ENCODE measurements at regions not wholly inside any gene's neighbourhood (a gene's known extent, or its start where the extent isn't known, plus 50 kb on each side); places are given as distances from the start of the nearest gene placed in this dataset.

DNA sequence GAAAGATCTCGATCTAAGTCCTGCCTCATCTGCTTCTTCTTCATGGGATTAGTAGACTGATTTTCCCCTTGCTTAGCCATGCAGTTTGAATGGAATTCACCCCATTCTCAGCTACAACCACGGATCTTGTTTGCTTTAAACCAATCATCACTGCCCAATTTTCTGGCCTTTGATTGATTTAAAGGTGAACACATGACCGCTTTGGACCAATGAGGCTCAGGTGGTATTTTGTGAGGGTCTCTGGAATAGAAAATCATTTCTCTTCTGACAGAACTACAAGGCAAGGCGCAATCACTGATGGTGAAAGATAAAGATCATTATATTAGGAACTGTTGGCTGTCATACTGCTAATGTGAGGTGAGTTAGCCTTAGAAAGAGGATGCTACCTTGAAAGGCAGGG is 213.0 kb upstream of the PLEKHG7 start:
- DNase-seq: no peak

DNA sequence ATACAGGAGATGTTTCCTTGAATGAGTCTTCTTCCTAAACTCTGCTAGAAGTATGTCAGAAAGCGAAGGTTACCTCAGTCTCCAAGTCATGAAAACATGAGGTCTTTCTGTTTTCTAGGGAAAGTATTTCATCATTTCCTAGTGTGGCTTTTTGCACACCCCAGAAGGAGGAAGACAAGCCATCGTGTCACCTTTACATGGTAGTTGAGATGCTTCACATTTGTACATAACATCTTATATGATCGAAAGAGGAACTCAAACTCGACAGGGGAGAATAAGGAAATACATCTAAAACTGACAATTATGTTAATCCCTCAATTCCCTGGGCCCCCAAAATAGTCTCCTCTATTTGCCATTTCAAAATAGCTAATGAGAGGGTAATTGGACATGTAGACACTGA is 214.1 kb upstream of the PLEKHG7 start:
- no peak for DNase-seq

DNA sequence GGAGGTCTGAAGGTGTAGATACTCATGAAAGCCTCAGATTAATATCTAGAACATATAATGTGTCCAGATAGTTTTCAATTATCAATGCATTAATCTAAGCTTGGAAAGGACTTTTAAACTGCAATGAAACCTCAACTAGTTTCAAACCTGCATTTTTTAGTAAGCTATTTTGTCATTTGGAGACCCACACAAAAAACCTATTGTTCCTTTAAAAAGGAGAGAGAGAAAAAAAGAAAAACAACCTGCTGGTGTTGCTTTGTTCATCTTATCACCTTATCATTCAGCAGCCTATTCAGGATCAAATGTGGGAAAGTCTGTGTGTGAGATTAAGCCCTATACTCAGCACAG is 215.7 kb upstream of the PLEKHG7 start:
- DNase-seq: no peak

DNA sequence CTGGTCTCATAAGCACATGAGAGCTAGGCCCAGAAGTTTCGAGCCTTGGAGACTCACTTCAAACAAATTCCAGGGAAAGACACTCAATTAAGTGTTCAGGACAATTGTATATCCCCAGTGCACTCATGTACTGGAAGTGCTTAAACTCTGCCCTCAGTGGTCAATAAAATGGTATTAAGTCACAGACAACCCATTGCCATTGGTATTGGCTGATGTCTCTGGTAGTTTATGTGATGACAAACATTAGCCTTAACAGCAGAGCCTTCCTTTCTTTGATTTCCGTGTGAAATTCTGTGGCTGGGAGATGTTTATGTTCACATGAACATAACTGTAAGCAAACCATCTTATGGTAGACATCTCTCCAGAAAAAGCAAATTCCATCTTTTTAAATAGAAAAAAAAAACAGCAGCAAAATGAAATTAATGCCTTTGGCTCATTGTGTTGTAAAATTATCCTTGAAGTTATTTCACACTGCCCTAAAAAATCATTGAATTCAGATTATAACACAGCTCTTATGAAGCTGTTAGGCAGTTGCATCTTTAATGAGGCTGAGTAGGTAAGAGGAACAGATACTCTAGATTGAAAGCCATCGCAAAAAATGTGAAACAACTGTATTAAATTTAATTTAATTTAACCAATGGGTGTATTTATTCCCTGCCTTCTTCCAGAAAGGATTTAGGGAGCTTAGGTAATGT is 216.2 kb upstream of the PLEKHG7 start:
- DNase-seq: no peak

DNA sequence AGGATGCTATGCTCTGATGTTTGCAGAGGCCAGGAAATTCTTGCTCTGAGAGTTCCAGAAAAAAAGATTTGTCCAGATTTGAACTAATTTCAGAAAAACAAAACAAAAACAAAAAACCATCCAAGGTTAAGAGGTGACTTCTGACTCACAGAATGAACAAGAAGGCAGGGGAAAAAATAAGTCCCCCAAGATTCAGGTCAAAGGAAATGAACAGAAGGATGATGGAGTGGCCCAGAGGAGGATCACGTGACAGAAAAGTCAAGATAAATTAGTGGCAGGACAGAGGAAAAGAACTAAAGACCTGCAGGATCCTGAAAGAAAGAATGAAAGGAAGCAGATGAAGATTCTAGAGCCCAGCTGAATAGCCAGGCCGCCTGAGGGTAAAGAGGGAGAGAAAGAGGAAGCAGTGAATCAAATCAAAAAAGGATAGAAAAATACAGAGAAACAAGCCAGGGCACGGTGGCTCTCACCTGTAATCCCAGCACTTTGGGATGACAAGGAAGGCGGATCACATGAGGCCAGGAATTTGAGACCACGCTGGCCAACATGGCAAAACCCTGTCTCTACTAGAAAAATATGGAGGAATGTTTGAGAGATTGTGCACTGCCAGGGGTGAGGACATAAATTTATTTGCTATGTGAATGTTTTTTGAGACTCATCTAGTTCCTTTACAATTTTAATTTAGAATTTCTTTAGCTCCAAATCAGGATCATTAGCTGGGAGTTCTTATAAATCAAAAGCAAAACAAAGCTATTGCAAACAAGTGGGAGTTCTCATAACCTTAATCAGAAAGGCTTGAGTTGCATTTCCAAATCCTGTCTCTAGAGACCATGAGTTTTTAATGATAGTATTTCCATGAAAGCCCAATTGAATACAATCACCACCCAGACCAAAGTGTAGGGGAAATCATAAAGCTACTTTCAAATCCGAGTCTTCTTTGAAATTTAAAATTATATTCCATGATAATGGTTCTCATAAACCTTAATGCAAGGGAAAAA is 217.1 kb upstream of the PLEKHG7 start:
- no peak for DNase-seq

DNA sequence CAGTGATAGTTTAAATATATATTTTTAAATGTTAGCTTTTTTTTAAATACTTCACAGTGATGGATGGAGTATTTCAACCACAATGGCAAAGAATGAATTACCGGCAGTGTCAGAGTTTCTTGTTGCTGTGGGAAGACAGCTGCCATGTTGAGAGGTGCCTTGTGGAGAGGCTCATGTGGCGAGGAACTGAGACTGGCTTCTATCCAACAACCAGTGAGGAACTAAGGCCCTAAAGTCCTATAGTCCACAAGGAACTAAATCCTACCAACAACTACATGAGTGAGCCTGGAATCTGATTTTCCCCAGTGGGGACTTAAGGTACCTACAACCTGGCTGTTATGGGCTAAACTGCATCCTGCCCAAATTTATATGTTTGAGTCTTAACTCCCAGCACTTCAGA is 220.2 kb upstream of the PLEKHG7 start:
- DNase-seq: no peak

DNA sequence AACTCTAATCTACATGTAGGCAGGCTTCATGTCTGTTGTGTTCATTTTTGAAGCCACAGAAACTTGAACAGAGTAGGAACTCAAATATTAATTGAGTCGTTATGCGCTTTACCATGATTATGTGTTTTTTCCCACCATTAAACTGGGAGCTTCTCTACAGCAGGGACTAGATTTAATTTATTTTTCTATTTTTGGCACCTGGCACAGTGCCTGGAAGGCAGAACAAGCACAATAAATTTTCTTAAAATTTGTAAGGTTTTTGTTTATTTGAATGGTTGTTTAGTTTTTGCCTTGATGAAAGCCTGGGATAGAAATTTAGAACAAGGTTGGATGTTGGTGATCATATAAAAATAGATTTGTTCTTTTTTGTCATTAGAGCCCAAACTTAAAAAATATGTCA is 221.7 kb upstream of the PLEKHG7 start:
- DNase-seq: no peak

DNA sequence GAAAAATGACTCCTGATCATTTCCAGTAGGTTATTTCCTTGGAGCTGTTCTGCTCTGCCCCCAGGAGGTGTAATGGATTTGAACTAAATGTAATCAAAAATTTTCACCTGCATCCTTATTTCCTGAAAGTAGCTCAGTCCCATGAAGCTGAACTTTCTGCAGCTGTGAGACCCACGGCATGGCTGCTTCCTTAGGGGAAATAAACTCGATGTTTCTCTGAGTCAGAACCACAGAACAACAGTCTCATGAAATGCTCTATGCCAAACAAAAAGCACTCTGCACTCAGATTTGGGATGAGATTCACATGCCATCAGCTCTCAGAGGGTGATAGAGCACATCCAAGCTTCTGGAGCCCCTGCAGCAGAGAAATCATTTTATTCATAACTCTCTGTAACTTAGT is 224.1 kb upstream of the PLEKHG7 start:
- no peak for DNase-seq

DNA sequence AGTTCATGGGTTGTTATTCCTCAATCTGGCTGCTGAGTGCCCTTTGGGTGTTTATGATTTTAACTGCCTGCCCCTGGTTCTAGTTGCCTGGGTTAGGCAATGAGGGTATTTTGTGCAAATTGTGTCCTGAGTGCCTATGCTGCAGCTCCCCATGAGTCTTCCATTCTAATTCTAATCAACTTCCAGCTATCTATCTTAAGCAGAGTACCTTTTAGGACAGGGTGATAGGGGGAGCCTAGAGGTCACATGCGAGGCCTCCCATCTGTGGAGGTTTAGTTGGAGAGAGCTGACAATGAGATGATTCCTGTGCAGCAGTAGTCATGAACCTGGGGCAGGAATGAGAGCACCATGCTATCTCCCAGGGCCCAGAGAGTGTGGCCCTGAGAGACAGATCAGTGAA is 225.9 kb upstream of the PLEKHG7 start:
- DNase-seq: no peak

DNA sequence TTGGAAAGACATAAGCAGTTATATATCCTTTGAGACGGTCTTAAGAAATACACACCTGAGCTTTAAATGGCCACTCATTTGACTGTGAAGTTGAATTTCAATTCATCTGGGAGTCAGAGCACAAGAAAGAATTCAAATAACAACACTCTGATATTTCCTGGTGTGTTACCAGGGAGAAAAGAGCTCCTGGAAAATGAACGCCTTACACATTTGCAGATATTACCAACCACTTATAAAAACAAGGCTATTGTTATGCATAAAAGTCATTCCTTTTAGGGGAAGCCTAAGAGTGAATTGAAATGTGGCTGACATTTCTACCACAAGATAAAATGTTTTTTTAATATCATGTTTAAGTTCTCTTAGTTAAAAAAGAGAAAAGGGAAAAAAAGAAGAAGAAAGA is 229.2 kb upstream of the PLEKHG7 start:
- DNase-seq: no peak

DNA sequence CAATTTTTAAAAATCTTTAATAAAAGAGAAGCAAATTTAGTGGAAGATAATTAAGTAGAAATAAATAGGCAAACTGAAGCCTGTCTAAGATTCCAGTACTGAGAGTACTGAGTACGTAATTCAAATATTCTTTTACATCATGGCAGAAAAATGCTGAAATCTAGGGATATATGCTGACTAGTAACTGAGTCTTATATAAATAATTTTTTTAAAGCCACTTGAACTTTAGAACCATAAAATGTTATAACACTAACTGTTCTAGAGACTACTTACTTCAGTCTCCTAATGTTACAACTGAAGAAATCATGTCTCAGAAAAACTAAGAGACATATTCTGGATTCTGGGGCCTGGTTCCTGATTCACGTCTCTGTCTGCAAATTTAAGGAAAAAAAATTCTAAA is 230.6 kb upstream of the PLEKHG7 start:
- DNase-seq: no peak

DNA sequence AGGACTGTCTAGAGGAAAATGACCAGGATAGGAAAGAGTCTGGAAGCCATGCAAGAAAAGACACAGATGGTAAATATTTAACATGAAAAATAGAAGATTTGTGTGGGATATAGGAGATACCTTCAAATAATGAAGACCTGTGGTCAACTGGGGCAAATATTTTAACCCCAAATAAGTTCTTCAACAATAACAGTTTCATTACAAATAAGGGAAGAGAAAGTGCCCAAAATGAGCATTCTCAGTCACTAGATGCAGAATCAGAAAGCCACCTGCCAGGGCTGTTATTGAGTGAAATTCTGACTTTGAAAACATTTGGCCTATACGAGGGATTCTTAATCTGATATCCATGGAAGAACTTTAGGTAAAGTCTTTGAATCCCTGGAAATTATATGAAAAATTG is 231.2 kb upstream of the PLEKHG7 start:
- no peak for DNase-seq

DNA sequence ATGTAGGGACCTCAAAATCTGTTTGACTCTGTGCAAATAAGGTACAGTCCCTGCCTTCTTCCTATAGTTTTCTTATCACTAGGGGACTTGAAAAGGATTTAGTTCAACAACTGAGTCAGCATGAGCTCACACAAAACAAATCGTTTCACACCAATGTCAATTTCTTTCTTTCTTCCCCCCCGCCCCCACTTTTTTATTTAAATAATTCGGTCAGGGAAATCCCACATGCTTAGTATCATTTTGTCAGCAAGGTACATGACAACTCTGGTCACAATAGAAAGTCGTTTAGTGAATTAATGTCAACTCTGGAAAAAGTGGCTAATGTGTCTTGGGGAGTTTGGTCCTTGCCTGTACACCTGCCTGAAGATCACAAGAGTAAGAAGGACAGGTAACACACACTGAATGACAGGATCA is 232.2 kb upstream of the PLEKHG7 start:
- peak; percentile 17 for DNase-seq

DNA sequence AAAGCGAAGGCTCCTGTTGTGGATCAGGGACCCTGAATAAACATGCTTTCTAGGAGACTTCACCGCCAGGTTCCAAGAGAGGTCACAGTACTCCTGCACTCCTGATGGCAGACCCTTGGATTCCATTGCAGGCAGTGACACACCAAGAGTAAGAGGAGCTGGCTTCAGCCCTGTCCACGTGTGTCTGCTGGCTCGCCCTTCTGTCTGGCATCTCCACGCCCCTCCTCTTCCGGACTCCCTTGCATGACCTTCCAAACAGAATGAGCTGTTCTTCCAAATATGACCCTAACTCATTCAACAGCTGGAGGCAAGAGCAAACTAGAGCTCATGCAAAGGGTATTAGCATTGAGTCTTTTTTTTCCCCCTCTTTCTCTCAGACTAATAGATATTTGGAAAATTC is 233.0 kb upstream of the PLEKHG7 start:
- no peak for DNase-seq

DNA sequence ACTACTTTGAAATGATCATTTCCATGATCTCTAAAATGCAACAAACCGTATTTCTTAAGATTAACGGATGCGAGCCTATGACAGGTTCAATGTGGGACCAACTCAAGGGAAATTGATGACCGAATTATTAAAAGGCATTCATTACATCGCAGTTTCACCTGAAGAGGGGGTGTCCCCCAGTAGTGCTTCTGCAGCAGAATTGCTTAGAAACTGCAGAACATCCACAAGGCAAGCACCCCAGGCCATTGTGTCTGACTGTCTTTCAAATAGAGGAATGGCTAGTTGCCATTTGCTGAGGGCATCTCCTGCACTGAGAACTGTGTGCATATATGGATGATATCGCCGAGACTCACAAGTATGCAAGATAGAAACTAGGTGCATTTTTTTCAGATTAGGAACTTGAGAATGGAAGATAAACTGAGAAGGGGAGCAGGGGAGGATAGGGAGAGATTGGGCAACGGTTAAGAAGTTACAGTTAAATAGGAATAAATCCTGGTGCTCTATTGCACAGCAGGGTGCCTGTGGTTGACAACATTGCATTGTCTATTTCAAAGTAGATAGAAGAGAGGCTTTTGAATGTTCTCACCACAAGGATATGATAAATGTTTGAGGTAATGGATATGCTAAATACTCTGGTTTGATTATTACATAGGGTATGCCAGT is 234.3 kb upstream of the PLEKHG7 start:
- DNase-seq: no peak

DNA sequence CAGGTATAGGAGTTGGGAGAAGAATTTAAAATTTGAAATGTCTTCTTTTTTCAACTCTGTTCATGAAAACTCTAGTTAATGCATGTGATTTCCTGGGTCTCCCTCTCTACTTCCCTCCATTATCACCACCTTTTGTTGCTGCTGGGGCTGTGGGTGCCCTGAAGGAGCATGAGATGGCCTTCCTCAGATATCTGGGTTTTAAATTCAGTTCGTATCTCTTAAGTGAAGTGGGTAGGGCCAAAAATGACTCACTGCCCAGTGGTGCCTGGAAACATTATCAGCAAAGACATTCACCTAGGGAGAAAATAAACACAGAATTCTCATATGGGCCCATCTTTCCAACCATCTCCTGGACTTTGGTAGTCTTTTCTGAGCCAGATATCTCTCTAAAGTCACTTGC is 234.9 kb upstream of the PLEKHG7 start:
- no peak for DNase-seq

DNA sequence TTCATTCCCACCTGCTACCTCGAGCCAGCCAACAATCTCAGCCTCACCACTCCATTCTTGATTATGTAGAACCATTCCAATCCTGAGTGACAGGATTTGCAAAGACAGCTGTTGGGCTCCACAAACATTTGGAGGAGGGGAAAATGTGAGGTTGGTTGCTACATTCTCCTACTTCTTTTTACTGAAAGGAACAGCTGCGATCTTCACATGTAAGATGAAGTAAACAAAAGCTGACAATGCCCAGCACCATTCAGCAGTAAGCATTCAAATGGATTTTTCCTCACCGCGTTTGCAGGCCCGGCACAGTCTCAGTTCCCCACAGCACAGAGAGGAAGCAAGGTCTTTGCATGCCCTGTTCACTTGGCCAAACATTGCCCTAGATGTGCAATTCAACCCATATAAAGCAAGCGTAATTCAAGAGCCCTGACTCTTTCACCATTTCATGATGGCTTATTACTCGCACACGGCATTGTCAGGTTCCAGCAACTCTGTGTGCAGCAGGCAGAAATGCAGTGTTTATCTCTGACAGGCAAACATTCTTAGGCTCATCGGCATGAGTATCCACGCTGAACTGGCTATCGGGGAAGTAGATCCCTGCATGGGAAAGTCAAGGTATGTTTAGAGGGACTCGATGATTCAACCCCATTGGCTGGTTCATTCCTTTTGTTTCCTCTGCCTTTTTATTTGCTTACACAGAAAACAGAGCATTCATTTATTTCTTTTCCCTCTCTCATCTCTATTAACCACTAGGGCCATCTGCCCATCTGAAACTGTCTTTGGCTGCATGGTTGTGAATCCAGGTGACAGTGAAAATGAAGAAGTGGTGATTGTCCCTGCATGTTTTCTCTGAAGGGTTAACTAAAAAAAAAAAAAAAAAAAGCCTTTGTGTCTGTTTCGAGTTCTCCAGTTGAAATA is 236.1 kb upstream of the PLEKHG7 start:
- DNase-seq: no peak

DNA sequence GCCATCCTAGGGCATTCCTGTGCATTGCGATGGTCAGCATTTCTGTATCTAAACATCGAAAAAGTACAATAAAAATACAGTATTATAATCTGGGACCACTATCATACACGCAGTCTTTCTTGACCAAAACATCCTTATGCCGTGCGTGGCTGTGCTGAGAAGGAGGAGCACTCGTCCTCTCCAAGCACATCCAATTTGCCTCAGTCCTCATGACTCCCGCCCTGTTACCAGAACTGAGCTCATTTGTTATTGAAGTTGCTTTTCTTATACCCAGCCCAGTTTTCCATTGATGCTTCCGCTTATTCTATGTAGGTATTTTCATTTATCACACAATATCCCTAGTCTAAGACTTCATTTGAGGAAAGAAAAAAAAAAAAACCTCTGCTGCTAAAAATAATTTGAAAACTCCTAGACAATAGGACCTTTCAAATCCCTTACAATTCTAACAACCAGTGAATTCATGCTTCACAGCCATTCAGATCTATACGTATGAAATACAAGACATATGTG is 236.9 kb upstream of the PLEKHG7 start:
- no peak for DNase-seq

DNA sequence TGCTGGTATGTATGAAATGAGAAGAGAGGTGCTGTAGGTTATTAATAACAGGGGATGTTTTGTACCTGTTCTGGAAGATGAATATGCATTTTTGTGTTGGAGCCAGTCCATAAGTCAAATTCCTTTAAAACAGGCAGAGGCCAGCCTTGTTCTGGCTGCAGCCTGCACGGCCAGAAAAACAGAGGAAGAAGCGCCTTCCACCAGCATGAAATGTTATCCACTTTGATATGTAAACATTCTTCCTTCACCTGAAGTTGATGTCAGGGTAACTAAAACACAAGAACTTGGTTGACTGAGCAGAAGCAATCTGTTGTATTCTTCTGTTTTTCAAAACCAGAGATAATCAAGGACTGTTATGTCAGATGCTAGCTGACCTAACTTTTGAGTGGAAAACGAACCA is 237.9 kb upstream of the PLEKHG7 start:
- no peak for DNase-seq

DNA sequence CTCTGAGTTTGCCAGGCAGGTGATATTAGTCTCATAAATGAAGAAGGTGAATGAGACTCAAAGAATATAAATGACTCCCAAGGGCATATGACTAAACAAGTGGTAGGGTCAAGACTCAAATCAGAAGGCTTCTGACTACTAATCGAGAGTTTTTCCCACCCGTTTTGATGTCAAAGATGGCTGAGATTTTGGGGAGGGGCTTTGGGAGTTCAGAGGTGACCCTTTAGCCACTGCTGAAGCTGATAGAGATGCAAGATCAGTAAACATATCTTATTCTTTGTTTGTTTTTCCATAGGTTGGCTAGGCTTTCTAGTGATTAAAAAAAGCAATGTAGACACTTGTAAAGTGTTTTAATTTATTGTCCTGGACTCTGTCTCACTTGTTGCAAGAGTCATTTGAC is 239.6 kb upstream of the PLEKHG7 start:
- DNase-seq: no peak

DNA sequence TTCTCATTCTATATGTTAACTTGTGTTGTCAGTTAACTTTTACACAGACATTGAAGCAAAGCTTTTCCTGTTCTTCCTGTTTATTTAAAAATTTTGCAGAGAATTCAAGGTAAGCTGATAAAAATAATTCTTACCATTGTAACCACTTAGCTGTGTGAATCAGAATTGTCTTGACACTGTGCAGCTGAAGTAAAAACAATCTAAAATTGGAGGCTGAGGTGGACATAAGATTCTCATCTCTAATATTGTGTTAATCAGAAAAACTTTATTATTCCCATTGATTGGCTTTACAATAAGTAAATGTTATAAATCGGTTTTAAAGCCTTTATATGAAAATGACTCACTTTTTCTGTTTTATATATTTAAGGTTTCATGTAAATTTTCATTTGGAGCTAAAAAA is 240.3 kb upstream of the PLEKHG7 start:
- no peak for DNase-seq

DNA sequence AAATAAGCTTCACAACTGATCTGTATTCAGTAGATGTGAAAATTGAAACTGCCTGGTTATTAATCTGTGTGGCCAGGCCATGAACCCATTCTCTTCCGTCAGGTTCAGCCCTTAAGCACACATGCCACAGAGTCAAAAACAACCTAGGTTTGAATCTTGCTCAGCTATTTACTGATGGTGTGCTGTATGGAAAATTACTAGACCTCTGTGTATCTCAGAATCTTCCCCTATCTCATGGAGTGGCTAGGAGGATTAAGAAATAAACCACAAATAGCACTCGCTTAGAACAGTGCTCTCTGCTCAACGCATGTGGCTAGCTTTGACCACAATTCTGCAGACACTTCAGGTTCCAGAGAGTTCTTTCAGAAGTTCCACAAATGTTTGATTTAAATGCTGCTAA is 240.7 kb upstream of the PLEKHG7 start:
- peak; percentile 51 for DNase-seq

DNA sequence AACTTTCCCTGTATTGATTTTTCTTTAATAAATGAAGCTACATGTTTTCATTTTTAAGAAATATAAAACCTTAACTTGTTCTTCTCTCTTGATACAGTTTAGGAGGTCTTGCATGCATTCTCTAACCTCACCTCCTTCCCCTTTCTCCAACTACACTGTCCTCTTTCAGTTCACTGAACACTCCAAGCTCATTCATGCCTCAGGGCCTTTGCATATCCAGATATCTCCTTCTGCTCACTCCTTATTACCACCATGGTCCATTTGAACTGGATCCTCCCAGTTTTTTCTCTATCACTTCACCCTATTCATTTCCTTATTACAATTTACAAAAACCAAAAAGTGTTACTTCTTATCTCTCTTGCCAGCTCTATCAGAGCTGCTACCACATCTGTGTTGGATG is 242.9 kb upstream of the PLEKHG7 start:
- DNase-seq: no peak

Measured in CD4-positive, alpha-beta T cell treated with Interleukin-21 for 1 hour (primary cell).